DOHH2 (cell line): ENCODE measurements at regions not wholly inside any gene's neighbourhood (a gene's known extent, or its start where the extent isn't known, plus 50 kb on each side); places are given as distances from the start of the nearest gene placed in this dataset.

Experiments used
- H3F3A ChIP-seq: fragments of 200-600 bp; sonication (generic), shearing (Covaris generic); 2 replicates; pipeline ENCODE4 v1.6.0; 2016; ENCODE audit warnings: antibody characterized with exemption, mild to moderate bottlenecking; ENCODE audit not compliant: control insufficient read depth, insufficient read depth
- H3K27ac ChIP-seq: fragments of 200-600 bp; sonication (generic); 2 replicates; pipeline ENCODE4 v1.5.1; 2014; ENCODE audit warnings: low read depth, mild to moderate bottlenecking, low read length, moderate library complexity
- H3K27me3 ChIP-seq: fragments of 200-600 bp; sonication (generic); 2 replicates; pipeline ENCODE4 v1.6.1; 2014; ENCODE audit warnings: mild to moderate bottlenecking, low read length, mixed read lengths; ENCODE audit not compliant: control insufficient read depth
- H3K36me3 ChIP-seq: fragments of 200-600 bp; sonication (generic); 2 replicates; pipeline ENCODE4 v1.6.1; 2014; ENCODE audit warnings: mild to moderate bottlenecking, low read length, moderate library complexity, mixed read lengths; ENCODE audit not compliant: control insufficient read depth
- H3K4me1 ChIP-seq: fragments of 200-600 bp; sonication (generic); 2 replicates; pipeline ENCODE4 v1.6.1; 2014; ENCODE audit warnings: mild to moderate bottlenecking, low read length, mixed read lengths; ENCODE audit not compliant: control insufficient read depth
- H3K4me2 ChIP-seq: fragments of 200-600 bp; sonication (generic); 2 replicates; pipeline ENCODE4 v1.6.0; 2014; ENCODE audit warnings: mild to moderate bottlenecking, low read length, moderate library complexity
- H3K4me3 ChIP-seq: fragments of 200-600 bp; sonication (generic); 2 replicates; pipeline ENCODE4 v1.5.1; 2014; ENCODE audit warnings: mild to moderate bottlenecking, low read length, mixed read lengths
- H3K79me2 ChIP-seq: fragments of 200-600 bp; sonication (generic); 2 replicates; pipeline ENCODE4 v1.6.1; 2014; ENCODE audit warnings: mild to moderate bottlenecking, low read length, mixed read lengths; ENCODE audit not compliant: control insufficient read depth
- H3K9me2 ChIP-seq: fragments of 200-600 bp; sonication (generic); replicated peaks from 2 replicates; pipeline ENCODE4 v1.6.1; 2014; ENCODE audit warnings: mild to moderate bottlenecking, low read length, mixed read lengths; ENCODE audit not compliant: control insufficient read depth
- H3K9me3 ChIP-seq: fragments of 200-600 bp; sonication (generic); 2 replicates; pipeline ENCODE4 v1.6.1; 2014; ENCODE audit warnings: antibody characterized with exemption, low read length, mixed read lengths; ENCODE audit not compliant: control insufficient read depth, insufficient read depth
- H4K20me1 ChIP-seq: fragments of 200-600 bp; sonication (generic); 2 replicates; pipeline ENCODE4 v1.6.0; 2014; ENCODE audit warnings: low read depth, mild to moderate bottlenecking, antibody characterized with exemption, low read length, moderate library complexity; ENCODE audit not compliant: control insufficient read depth, insufficient read depth
- EZH2phosphoT487 ChIP-seq: fragments of 200-600 bp; sonication (generic); IDR thresholded peaks from 2 replicates; pipeline ENCODE4 v1.6.1; 2017; ENCODE audit warnings: borderline replicate concordance, mild to moderate bottlenecking, antibody characterized with exemption, low read length, moderate library complexity, mixed read lengths
- TF ChIP-seq, protein P1 (sequence below): fragments of 200-600 bp; sonication (generic); IDR thresholded peaks from one replicate; pipeline ENCODE4 v1.5.1; 2014; ENCODE audit warnings: antibody characterized with exemption, mild to moderate bottlenecking, low read depth, low read length; ENCODE audit not compliant: poor library complexity, severe bottlenecking

GRCh38 chr10:60574388-60574787 is 184.7 kb upstream of the ANK3 start:
- H3K79me2 ChIP-seq: no peaks in the 10 kb centered on the region
- H3K4me3 ChIP-seq: no peak overlapping the region
- no peak for TF ChIP-seq EZH2phosphoT487
- TF ChIP-seq, protein P1, sequence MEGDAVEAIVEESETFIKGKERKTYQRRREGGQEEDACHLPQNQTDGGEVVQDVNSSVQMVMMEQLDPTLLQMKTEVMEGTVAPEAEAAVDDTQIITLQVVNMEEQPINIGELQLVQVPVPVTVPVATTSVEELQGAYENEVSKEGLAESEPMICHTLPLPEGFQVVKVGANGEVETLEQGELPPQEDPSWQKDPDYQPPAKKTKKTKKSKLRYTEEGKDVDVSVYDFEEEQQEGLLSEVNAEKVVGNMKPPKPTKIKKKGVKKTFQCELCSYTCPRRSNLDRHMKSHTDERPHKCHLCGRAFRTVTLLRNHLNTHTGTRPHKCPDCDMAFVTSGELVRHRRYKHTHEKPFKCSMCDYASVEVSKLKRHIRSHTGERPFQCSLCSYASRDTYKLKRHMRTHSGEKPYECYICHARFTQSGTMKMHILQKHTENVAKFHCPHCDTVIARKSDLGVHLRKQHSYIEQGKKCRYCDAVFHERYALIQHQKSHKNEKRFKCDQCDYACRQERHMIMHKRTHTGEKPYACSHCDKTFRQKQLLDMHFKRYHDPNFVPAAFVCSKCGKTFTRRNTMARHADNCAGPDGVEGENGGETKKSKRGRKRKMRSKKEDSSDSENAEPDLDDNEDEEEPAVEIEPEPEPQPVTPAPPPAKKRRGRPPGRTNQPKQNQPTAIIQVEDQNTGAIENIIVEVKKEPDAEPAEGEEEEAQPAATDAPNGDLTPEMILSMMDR: no peak
- H3F3A ChIP-seq: no peaks in the 10 kb centered on the region
- H3K4me2 ChIP-seq: no peak overlapping the region
- no peaks in the 10 kb centered on the region for H3K9me3 ChIP-seq
- H4K20me1 ChIP-seq: no peaks in the 10 kb centered on the region
- no peaks in the 10 kb centered on the region for H3K9me2 ChIP-seq
- no peaks in the 10 kb centered on the region for H3K4me1 ChIP-seq
- peaks cover 33% of the 10 kb centered on the region for H3K27me3 ChIP-seq
- no peak overlapping the region for H3K27ac ChIP-seq
- no peaks in the 10 kb centered on the region for H3K36me3 ChIP-seq

GRCh38 chr10:60573336-60573735 is 183.7 kb upstream of the ANK3 start:
- TF ChIP-seq, protein P1: no peak
- TF ChIP-seq EZH2phosphoT487: no peak
- Histone ChIP-seq H4K20me1 (no peaks in the 10 kb centered on the region), H3K9me3 (no peaks in the 10 kb centered on the region), H3K4me1 (no peaks in the 10 kb centered on the region), H3K9me2 (no peaks in the 10 kb centered on the region), H3F3A (no peaks in the 10 kb centered on the region), H3K27ac (no peak overlapping the region), H3K79me2 (no peaks in the 10 kb centered on the region), H3K36me3 (no peaks in the 10 kb centered on the region), H3K4me3 (no peak overlapping the region), H3K27me3 (peaks cover 33% of the 10 kb centered on the region), H3K4me2 (no peak overlapping the region)

DNA sequence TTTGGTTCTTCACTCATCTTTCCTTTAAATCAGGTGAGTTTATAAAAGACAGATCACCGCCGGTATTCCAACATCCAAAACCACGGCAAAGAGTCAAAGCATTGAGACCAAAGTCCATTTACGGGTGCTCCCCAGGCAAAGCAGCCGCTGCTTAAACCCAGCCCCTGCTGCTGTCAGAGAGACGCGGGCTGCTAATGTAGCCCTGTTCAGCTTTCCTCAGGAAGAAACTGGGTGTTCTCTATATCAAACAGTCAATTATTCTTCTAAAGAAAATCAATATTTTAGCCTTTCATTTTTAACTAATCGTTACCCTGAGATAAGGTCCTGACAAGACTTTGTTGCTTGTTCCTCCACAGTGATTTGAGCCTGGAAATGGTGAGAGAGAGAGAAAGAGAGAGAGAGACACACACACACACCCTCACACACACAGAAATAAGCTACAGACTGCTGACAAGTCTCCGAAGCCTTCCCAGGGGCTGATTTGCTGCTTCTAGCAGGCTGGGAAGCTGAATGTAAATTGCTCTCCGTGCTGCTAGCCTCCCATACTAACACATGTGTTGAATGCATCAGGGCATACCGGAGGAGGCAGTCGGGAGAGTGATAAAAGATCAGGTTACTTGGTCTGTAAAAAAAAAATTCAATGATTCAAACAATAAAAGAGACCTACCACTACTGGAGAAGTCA is 183.0 kb upstream of the ANK3 start:
- Histone ChIP-seq H3K9me2 (no peaks in the 10 kb centered on the region), H3K27ac (no peak overlapping the region)

More for the DNA sequence above, 183.0 kb upstream of the ANK3 start:
- TF ChIP-seq, protein P1: no peak
- 0 out of 2 replicates have a peak, but pooled peaks have one; percentile 23 for TF ChIP-seq EZH2phosphoT487
- peaks cover 33% of the 10 kb centered on the region for H3K27me3 ChIP-seq
- no peaks in the 10 kb centered on the region for H3F3A ChIP-seq
- no peaks in the 10 kb centered on the region for H3K4me1 ChIP-seq
- H3K9me3 ChIP-seq: no peaks in the 10 kb centered on the region
- H3K36me3 ChIP-seq: no peaks in the 10 kb centered on the region
- no peaks in the 10 kb centered on the region for H4K20me1 ChIP-seq
- no peak overlapping the region for H3K4me3 ChIP-seq
- H3K4me2 ChIP-seq: no peak overlapping the region; the same call in 1 of the 2 replicates
- H3K79me2 ChIP-seq: no peaks in the 10 kb centered on the region
